ENCODE measurements at regions not wholly inside any gene's neighbourhood (a gene's known extent, or its start where the extent isn't known, plus 50 kb on each side); places are given as distances from the start of the nearest gene placed in this dataset.

DNA sequence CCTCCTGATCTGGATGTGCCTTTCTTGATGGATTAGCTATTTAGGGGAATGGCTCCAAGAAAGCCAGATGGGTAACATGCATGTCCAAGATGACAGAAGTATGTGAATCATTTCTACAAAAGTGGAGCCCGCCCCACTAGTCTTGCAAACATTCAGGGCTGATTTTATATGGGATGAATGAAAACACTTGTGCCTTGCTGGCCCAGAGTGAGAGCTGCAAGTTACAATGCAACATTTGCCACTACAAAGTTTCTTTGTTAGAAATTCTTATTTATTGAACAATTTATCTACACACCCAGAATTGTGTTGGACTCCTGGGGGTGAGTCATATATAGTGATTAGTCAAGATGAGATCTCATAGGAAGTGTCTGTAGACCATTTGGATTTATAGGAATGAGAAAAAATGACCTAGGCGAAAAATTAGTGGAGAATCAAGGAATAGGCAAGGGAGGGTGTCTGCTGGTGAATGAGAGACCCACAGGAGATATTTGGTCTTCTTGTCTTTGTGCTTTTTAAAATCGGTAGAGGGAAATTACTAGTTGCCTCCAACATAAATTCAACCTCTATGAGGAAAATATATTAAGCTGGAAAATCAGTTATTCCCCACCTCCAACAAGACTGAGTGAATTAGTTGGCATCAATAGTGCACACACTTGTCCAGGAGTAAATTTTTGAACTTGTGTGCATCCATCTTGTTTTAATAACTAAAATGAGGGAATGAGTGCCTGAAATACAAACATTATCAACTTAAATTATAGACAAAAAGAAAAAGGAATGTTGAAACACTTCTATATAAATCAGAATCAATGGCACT lies 53.5 kb upstream of the DCBLD2 start:
- ATAC-seq (ENCODE audit: low read depth) (peak; percentile 88), DNase-seq (ENCODE audit: low spot score) (no peak)
- TF ChIP-seq, protein P1, sequence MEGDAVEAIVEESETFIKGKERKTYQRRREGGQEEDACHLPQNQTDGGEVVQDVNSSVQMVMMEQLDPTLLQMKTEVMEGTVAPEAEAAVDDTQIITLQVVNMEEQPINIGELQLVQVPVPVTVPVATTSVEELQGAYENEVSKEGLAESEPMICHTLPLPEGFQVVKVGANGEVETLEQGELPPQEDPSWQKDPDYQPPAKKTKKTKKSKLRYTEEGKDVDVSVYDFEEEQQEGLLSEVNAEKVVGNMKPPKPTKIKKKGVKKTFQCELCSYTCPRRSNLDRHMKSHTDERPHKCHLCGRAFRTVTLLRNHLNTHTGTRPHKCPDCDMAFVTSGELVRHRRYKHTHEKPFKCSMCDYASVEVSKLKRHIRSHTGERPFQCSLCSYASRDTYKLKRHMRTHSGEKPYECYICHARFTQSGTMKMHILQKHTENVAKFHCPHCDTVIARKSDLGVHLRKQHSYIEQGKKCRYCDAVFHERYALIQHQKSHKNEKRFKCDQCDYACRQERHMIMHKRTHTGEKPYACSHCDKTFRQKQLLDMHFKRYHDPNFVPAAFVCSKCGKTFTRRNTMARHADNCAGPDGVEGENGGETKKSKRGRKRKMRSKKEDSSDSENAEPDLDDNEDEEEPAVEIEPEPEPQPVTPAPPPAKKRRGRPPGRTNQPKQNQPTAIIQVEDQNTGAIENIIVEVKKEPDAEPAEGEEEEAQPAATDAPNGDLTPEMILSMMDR (IDR thresholded peaks at IDR 0.05; ENCODE audit: poor library complexity, severe bottlenecking): no peak
- no peaks in the 10 kb centered on the region for H3K36me3 ChIP-seq (ENCODE audit: low read depth)
- peak overlapping the region; percentile 82 for H3K27ac ChIP-seq (ENCODE audit: poor library complexity, severe bottlenecking)
- no peak overlapping the region for H3K4me3 ChIP-seq (ENCODE audit: severe bottlenecking)
- H3K4me1 ChIP-seq (ENCODE audit: insufficient read depth, poor library complexity, severe bottlenecking): peaks cover 23% of the 10 kb centered on the region
- H3K27me3 ChIP-seq (ENCODE audit: insufficient read depth, poor library complexity, severe bottlenecking): no peaks in the 10 kb centered on the region
- no peaks in the 10 kb centered on the region for H3K9me3 ChIP-seq (ENCODE audit: severe bottlenecking)

GRCh38 chr3:98954242-98954641 lies 52.7 kb upstream of the DCBLD2 start:
- Histone ChIP-seq H3K4me3 (ENCODE audit: severe bottlenecking) (no peak overlapping the region), H3K4me1 (ENCODE audit: insufficient read depth, poor library complexity, severe bottlenecking) (peaks cover 22% of the 10 kb centered on the region), H3K27me3 (ENCODE audit: insufficient read depth, poor library complexity, severe bottlenecking) (no peaks in the 10 kb centered on the region), H3K9me3 (ENCODE audit: severe bottlenecking) (no peaks in the 10 kb centered on the region), H3K27ac (ENCODE audit: poor library complexity, severe bottlenecking) (peak overlapping the region; percentile 82), H3K36me3 (ENCODE audit: low read depth) (no peaks in the 10 kb centered on the region)
- TF ChIP-seq, protein P1 (IDR thresholded peaks at IDR 0.05; ENCODE audit: poor library complexity, severe bottlenecking): no peak
- DNase-seq (ENCODE audit: low spot score): no peak
- no peak for ATAC-seq (ENCODE audit: low read depth)

GRCh38 chr3:98952404-98952803 lies 50.9 kb upstream of the DCBLD2 start:
- Histone ChIP-seq H3K4me1 (ENCODE audit: insufficient read depth, poor library complexity, severe bottlenecking) (peaks cover 25% of the 10 kb centered on the region), H3K9me3 (ENCODE audit: severe bottlenecking) (no peaks in the 10 kb centered on the region), H3K27ac (ENCODE audit: poor library complexity, severe bottlenecking) (no peak overlapping the region), H3K36me3 (ENCODE audit: low read depth) (no peaks in the 10 kb centered on the region), H3K4me3 (ENCODE audit: severe bottlenecking) (no peak overlapping the region), H3K27me3 (ENCODE audit: insufficient read depth, poor library complexity, severe bottlenecking) (no peaks in the 10 kb centered on the region)
- DNase-seq (ENCODE audit: low spot score) (no peak), ATAC-seq (ENCODE audit: low read depth) (no peak)
- TF ChIP-seq, protein P1 (IDR thresholded peaks at IDR 0.05; ENCODE audit: poor library complexity, severe bottlenecking): no peak

Measured in RWPE2 (cell line).